ENCODE measurements at regions not wholly inside any gene's neighbourhood (a gene's known extent, or its start where the extent isn't known, plus 50 kb on each side); places are given as distances from the start of the nearest gene placed in this dataset.
"Not testable (repeated sequence)": the region's sequence is repeated elsewhere in the genome, so short reads cannot be mapped to it uniquely, and the experiment has no call there.

DNA sequence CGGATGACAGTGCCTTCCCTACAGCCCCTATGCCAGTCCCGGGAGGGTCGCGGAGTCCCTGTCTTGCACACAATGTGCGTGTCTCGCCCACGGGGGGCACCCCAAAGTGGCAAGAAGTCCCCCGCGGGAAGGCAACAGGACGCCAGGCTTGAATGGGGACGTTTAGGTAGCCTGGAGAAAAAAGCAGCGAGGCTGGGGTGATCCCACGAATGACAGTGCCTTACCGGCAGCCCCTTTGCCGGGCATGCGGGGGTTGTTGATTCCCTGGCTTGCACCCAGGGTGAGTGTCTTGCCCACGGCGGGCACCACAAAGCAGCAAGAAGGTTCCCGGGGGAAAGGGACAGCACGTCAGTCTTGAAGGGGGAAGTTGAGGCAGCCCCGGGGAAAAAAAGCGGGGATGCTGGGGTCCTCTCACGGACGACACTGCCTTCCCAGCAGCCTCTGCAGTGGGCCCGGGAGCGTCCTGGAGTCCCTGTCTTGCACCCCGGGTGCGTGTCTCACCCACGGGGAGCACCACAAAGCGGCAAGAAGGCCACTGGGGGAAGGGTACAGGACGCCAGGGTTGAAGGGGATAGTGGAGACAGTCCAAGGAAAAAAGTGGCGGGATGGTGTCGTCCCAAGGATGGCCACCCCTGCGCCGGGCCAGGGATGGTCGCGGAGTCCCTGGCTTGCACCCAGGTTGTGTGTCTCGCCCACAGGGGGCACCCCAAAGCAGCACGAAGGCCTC, 156.8 kb upstream of the ALG10B start:
- Mint-ChIP-seq H3K9me3 (peaks cover 6% of the 10 kb centered on the region), H3K36me3 (no peaks in the 10 kb centered on the region), H3K4me3 (no peak overlapping the region), H3K27ac (no peak overlapping the region), H3K4me1 (no peaks in the 10 kb centered on the region), H3K27me3 (no peaks in the 10 kb centered on the region)
- ATAC-seq (ENCODE audit: low read depth) (no peak), DNase-seq (ENCODE audit: low spot score in 2 of 2) (no peak)

DNA sequence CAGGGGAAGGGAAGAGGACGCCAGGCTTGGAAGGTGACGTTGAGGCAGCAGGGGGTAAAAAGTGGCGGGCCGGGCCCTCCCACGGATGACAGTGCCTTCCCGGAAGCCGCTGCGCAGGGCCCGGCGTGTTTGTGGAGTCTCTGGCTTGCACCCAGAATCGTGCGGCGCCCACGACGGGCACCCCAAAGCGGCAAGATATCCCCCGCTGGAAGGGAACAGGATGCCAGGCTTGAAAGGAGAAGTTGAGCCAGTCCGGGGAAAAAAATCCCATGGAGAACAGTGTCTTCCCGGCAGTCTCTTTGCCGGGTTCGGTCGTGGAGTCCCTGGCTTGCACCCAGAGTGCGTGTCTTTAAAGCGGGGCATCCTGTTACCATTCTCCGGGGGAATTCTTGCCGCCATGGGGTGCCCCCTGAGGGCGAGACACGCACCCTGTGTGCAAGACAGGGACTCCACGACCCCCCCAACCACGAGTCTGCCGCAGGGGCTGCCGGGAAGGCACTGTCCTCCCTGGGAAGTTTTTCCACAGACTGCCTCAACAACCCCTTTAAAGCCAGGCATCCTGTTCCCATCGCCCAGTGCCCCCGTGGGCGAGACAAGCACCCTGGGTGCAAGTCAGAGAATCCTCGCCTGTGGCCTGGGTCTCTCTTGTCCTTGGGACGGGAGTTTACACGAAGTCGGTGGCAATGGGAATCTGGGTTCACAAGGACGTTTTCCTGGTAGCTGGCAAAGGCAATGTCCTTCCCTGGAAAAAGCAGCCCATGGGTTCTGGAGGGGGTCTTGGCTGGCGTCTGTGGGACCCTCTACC, 156.1 kb upstream of the ALG10B start:
- no peaks in the 10 kb centered on the region for H3K27me3 Mint-ChIP-seq
- no peak overlapping the region for H3K4me3 Mint-ChIP-seq
- peaks cover 6% of the 10 kb centered on the region for H3K9me3 Mint-ChIP-seq
- no peaks in the 10 kb centered on the region for H3K4me1 Mint-ChIP-seq
- H3K27ac Mint-ChIP-seq: no peak overlapping the region
- no peaks in the 10 kb centered on the region for H3K36me3 Mint-ChIP-seq
- no peak for DNase-seq (ENCODE audit: low spot score in 2 of 2)
- ATAC-seq (ENCODE audit: low read depth): no peak

DNA sequence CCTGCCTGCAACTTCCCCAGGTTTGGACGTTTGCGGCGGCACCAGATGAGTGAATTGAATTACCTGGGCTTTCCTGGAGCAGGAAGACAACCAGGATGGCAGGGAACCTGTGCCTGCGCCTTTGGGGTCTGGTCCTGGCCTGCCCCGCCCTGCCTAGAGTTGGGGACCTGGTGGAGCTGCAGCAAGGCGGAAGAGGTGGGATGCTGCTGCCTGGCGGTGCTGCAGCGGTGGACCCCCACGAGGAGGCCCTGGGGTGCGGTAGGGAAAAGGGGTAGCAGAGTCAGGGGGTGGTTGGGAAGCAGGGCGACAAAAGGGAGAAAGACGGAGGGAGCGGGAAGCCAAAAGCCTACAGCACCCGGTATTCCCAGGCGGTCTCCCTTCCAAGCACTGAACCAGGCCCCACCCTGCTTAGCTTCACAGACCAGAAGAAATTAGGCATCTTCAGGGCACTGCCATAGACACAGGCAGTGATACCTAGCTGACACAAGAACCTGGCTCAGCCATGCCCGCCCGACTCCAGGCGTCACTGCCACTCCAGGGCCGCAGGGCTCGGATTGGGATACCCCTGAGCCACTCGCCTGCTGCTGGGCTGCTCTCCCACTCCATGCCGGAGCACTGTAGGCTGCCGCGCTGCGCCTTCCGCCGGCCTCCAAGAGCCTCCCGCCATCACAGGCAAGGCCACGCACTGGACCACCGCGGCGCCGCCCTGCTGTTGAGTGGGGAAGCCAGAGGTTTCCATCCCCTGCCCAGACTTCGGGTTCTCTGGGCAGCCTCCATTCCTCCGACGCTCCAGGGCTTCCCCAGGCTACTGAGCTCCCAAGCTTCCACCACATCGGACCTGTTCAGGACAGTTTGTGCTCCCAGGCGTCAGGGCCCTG, 155.2 kb upstream of the ALG10B start:
- Mint-ChIP-seq H3K9me3 (peaks cover 6% of the 10 kb centered on the region), H3K4me1 (no peaks in the 10 kb centered on the region), H3K36me3 (no peaks in the 10 kb centered on the region), H3K27ac (no peak overlapping the region), H3K27me3 (no peaks in the 10 kb centered on the region), H3K4me3 (no peak overlapping the region)
- ATAC-seq (ENCODE audit: low read depth): no peak
- DNase-seq (ENCODE audit: low spot score in 2 of 2): no peak

DNA sequence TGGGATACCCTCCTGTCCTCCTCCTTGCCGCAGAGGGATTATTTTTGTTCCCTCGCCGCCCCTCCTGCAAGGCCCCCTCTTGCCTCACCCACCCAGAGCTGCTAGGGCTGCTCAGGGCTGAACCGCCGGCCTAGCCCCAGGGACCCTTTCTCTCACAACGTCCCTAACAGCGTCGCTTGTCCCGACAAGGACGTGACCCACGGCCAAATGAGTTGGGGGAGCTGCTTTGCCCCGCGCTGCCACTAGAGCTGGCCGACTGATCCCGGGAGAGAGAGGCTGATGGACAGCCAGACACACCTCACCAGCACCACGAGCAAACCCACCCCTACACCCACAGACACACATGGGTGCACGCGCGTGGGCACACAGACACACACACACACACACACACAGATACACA, 154.6 kb upstream of the ALG10B start:
- Mint-ChIP-seq H3K9me3 (peaks cover 6% of the 10 kb centered on the region), H3K36me3 (no peaks in the 10 kb centered on the region), H3K4me1 (no peaks in the 10 kb centered on the region), H3K4me3 (no peak overlapping the region), H3K27me3 (no peaks in the 10 kb centered on the region), H3K27ac (no peak overlapping the region)
- no peak for ATAC-seq (ENCODE audit: low read depth)
- no peak for DNase-seq (ENCODE audit: low spot score in 2 of 2)

- H3K4me3 Mint-ChIP-seq: no peak overlapping the region
- H3K27ac Mint-ChIP-seq: no peak overlapping the region
- H3K9me3 Mint-ChIP-seq: peaks cover 6% of the 10 kb centered on the region
- no peaks in the 10 kb centered on the region for H3K4me1 Mint-ChIP-seq
- DNase-seq (ENCODE audit: low spot score in 2 of 2): no peak
- H3K36me3 Mint-ChIP-seq: no peaks in the 10 kb centered on the region
- no peak for ATAC-seq (ENCODE audit: low read depth)
- H3K27me3 Mint-ChIP-seq: no peaks in the 10 kb centered on the region
These were observed 153.7 kb upstream of the ALG10B start for GRCh38 chr12:38162708-38163441.

- no peak for DNase-seq (ENCODE audit: low spot score in 2 of 2)
- Mint-ChIP-seq H3K4me3 (no peak overlapping the region), H3K4me1 (no peaks in the 10 kb centered on the region), H3K36me3 (no peaks in the 10 kb centered on the region), H3K27me3 (no peaks in the 10 kb centered on the region), H3K27ac (no peak overlapping the region), H3K9me3 (peaks cover 6% of the 10 kb centered on the region)
- ATAC-seq (ENCODE audit: low read depth): no peak
These were observed 153.2 kb upstream of the ALG10B start for GRCh38 chr12:38163442-38163801.

- no peaks in the 10 kb centered on the region for H3K27me3 Mint-ChIP-seq
- no peak overlapping the region for H3K4me3 Mint-ChIP-seq
- H3K36me3 Mint-ChIP-seq: no peaks in the 10 kb centered on the region
- H3K27ac Mint-ChIP-seq: no peak overlapping the region
- peaks cover 7% of the 10 kb centered on the region for H3K9me3 Mint-ChIP-seq
- no peak for ATAC-seq (ENCODE audit: low read depth)
- DNase-seq (ENCODE audit: low spot score in 2 of 2): no peak
- no peaks in the 10 kb centered on the region for H3K4me1 Mint-ChIP-seq
These were observed 150.3 kb upstream of the ALG10B start for GRCh38 chr12:38166225-38166624.

DNA sequence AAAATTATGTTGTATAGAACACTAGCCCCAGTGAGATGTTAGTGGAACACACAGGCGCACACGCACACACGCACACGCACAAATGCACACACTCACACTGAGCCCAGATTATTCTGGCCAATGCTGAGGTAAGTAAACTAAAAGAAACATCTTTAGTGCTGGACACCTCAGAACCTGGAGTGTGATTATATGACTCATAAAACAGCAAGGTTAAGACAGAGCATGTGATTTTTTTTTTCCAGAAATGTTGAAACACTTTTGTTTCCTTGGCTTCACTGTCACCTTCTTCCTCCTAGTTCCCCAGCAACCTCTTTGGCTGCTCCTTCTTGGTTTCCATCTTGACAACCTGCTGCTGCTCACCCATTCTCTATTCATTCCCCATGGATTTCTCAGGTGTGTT, 141.0 kb upstream of the ALG10B start:
- ATAC-seq (ENCODE audit: low read depth) (no peak), DNase-seq (ENCODE audit: low spot score in 2 of 2) (no peak)

DNA sequence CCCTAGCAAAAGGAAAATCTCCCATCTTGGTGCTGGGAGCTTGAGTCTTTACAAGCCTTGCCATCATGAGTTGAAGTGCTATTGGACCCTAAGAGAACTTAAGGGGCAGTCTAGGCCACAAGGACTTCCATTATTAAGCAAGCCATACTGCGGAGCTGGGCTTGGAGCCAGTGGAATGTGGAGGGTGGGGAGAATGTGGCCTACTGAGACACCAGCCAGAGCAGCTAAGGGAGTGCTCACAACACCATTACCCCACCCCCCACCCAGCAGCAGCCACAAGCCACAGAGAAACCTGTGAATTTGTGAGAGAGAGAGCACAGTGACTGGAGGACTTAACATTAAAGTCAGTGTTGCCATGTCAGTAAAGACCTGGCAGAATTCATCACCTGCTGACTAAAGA, 133.0 kb upstream of the ALG10B start:
- not testable (repeated sequence) for H3K9me3 Mint-ChIP-seq; ATAC-seq (ENCODE audit: low read depth); H3K4me1 Mint-ChIP-seq; H3K4me3 Mint-ChIP-seq; H3K27ac Mint-ChIP-seq; H3K36me3 Mint-ChIP-seq; H3K27me3 Mint-ChIP-seq; DNase-seq (ENCODE audit: low spot score in 2 of 2)

More for the DNA sequence above, 141.0 kb upstream of the ALG10B start:
- no peaks in the 10 kb centered on the region for H3K36me3 Mint-ChIP-seq
- no peaks in the 10 kb centered on the region for H3K4me1 Mint-ChIP-seq
- H3K4me3 Mint-ChIP-seq: no peak overlapping the region
- H3K27me3 Mint-ChIP-seq: no peaks in the 10 kb centered on the region
- no peak overlapping the region for H3K27ac Mint-ChIP-seq
- peaks cover 13% of the 10 kb centered on the region for H3K9me3 Mint-ChIP-seq

- not testable (repeated sequence) for ATAC-seq (ENCODE audit: low read depth); H3K4me1 Mint-ChIP-seq; DNase-seq (ENCODE audit: low spot score in 2 of 2); H3K4me3 Mint-ChIP-seq; H3K27ac Mint-ChIP-seq; H3K36me3 Mint-ChIP-seq; H3K9me3 Mint-ChIP-seq; H3K27me3 Mint-ChIP-seq
These were observed 119.3 kb upstream of the ALG10B start for GRCh38 chr12:38197286-38197685.

DNA sequence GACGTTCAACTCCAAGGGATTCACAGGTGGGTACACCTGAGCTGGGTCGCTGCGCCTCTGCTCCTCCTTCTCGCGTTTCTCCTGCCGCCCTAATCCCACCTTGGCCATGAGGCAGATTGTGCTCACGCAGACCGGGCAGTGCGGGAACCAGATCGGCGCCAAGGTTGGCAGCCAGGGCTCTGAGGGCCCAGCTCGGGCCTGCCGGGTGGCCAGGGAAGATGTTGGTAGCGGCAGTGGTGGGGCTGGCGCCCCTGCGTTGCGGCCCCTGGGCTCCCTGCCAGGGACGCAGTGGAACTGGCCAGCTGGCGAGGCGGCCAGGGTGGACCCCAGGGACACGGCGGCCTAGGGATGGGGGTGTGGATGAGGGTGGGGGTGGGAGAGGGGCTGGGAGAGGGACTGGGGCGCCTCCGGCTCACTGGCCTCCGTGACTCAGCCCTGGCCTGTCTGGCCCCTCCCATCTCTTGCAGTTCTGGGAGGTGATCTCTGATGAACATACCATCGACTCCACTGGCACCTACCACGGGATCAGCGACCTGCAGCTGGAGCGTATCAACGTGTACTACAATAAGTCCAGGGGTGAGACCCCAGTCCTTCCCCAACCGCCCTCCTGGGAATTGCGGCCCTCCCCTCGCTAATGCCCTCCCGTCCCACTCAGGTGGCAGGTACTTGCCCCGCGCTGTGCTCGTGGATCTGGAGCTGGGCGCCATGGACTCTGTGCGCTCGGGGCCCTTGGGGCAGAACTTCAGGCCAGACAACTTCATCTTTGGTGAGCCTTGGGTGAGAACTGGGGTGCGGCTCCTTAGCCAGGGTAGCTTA, 114.9 kb upstream of the ALG10B start:
- Mint-ChIP-seq H3K36me3 (no peaks in the 10 kb centered on the region), H3K4me1 (no peaks in the 10 kb centered on the region), H3K9me3 (no peaks in the 10 kb centered on the region), H3K4me3 (no peak overlapping the region), H3K27me3 (no peaks in the 10 kb centered on the region), H3K27ac (no peak overlapping the region)
- no peak for ATAC-seq (ENCODE audit: low read depth)
- no peak for DNase-seq (ENCODE audit: low spot score in 2 of 2)

DNA sequence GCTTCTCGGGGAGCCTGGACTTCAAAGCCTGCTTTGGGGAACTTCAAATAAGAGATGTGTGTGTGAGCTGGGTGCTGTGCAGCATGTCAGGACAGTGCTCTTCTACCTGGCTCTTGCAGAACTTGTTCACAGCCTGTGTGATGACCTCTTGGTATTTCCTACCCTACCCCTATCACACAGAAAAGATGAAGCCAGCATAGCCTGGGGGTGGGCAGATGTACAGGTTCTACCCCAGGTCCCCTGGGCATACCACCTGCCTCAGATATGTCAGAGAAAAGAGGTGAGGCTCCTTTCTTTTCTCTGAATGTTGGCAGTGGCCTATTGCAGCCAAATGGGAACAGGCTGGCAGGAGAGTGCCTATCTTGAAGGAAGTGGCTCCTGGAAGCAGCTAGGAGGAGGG, 111.7 kb upstream of the ALG10B start:
- no peaks in the 10 kb centered on the region for H3K36me3 Mint-ChIP-seq

DNA sequence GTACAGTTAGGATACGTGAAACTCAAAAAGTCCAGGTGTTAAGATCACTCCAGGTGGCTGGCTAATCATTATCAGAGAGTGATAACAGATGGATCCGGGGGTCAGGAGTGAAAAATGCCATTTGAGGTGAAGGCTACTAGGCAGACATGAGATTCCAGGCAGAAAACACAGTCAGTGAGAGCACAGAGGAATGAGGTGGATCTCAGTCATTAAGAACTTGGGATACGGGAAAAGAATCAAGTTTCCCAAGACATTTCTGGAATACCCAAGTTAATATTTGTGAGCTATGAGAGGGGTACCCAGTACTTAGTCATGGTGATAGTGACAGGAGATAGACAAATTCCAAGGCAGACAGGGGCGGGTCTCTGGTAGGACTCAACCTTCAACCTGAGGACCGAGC, 94.6 kb upstream of the ALG10B start:
- Mint-ChIP-seq H3K36me3 (no peaks in the 10 kb centered on the region), H3K4me3 (no peak overlapping the region), H3K4me1 (no peaks in the 10 kb centered on the region), H3K27ac (no peak overlapping the region), H3K27me3 (no peaks in the 10 kb centered on the region), H3K9me3 (peaks cover 6% of the 10 kb centered on the region)
- DNase-seq (ENCODE audit: low spot score in 2 of 2) (no peak), ATAC-seq (ENCODE audit: low read depth) (no peak)

More for the DNA sequence above, 111.7 kb upstream of the ALG10B start:
- no peaks in the 10 kb centered on the region for H3K27me3 Mint-ChIP-seq
- no peaks in the 10 kb centered on the region for H3K4me1 Mint-ChIP-seq
- no peaks in the 10 kb centered on the region for H3K9me3 Mint-ChIP-seq
- no peak for DNase-seq (ENCODE audit: low spot score in 2 of 2)
- no peak overlapping the region for H3K27ac Mint-ChIP-seq
- H3K4me3 Mint-ChIP-seq: no peak overlapping the region
- ATAC-seq (ENCODE audit: low read depth): no peak

Measured in memory B cell (primary cell).